DMS153 treated with DMSO at 0.1 percent for 48 hours (cell line): ENCODE measurements at regions not wholly inside any gene's neighbourhood (a gene's known extent, or its start where the extent isn't known, plus 50 kb on each side); places are given as distances from the start of the nearest gene placed in this dataset.

ENCODE experiments used
- DNase-seq: peaks from one replicate; lab custom pipeline; 2025; ENCODE audit not compliant: unreplicated experiment; lab: John Stamatoyannopoulos, UW

- no peak for DNase-seq
Observed at GRCh38 chr13:103236213-103236612, 170.0 kb upstream of the SLC10A2 start.

GRCh38 chr13:103229674-103230073 lies 163.5 kb upstream of the SLC10A2 start:
- no peak for DNase-seq

GRCh38 chr13:103224804-103225203 lies 158.6 kb upstream of the SLC10A2 start:
- no peak for DNase-seq

GRCh38 chr13:103222683-103223082 lies 156.5 kb upstream of the SLC10A2 start:
- DNase-seq, result no peak

GRCh38 chr13:103218253-103218652 lies 152.0 kb upstream of the SLC10A2 start:
- no peak for DNase-seq

- DNase-seq, result no peak
Observed at GRCh38 chr13:103213152-103213551, 146.9 kb upstream of the SLC10A2 start.

- DNase-seq, result no peak
Observed at GRCh38 chr13:103210348-103210747, 144.1 kb upstream of the SLC10A2 start.

GRCh38 chr13:103203735-103204330 lies 137.6 kb upstream of the SLC10A2 start:
- DNase-seq, result no peak

GRCh38 chr13:103200118-103200885 lies 134.1 kb upstream of the SLC10A2 start:
- DNase-seq, result no peak

GRCh38 chr13:103199380-103200088 lies 133.3 kb upstream of the SLC10A2 start:
- no peak for DNase-seq

GRCh38 chr13:103196356-103196755 lies 130.1 kb upstream of the SLC10A2 start:
- no peak for DNase-seq

GRCh38 chr13:103195762-103196161 lies 129.5 kb upstream of the SLC10A2 start:
- DNase-seq, result no peak

GRCh38 chr13:103194871-103195270 lies 128.7 kb upstream of the SLC10A2 start:
- DNase-seq, result no peak

GRCh38 chr13:103192511-103193135 lies 126.4 kb upstream of the SLC10A2 start:
- DNase-seq, result no peak

- no peak for DNase-seq
Observed at GRCh38 chr13:103190841-103191240, 124.6 kb upstream of the SLC10A2 start.

GRCh38 chr13:103188713-103189326 lies 122.6 kb upstream of the SLC10A2 start:
- no peak for DNase-seq

- DNase-seq, result no peak
Observed at GRCh38 chr13:103187721-103188156, 121.5 kb upstream of the SLC10A2 start.

- no peak for DNase-seq
Observed at GRCh38 chr13:103184413-103184812, 118.2 kb upstream of the SLC10A2 start.

GRCh38 chr13:103178986-103179943 lies 113.0 kb upstream of the SLC10A2 start:
- DNase-seq, result no peak

- DNase-seq, result no peak
Observed at GRCh38 chr13:103174966-103175365, 108.7 kb upstream of the SLC10A2 start.
